ENCODE measurements at regions not wholly inside any gene's neighbourhood (a gene's known extent, or its start where the extent isn't known, plus 50 kb on each side); places are given as distances from the start of the nearest gene placed in this dataset.

- DNase-seq, result no peak
These were observed 472.6 kb downstream of the TXNL1 start for GRCh38 chr18:56165601-56166355.

- DNase-seq, result no peak
These were observed 475.8 kb downstream of the TXNL1 start for GRCh38 chr18:56162311-56163265.

GRCh38 chr18:56161566-56162260 is 476.7 kb downstream of the TXNL1 start:
- DNase-seq, result no peak

GRCh38 chr18:56158676-56159075 is 479.7 kb downstream of the TXNL1 start:
- DNase-seq, result no peak

- DNase-seq, result no peak
These were observed 480.9 kb downstream of the TXNL1 start for GRCh38 chr18:56157541-56157940.

- no peak for DNase-seq
These were observed 485.7 kb downstream of the TXNL1 start for GRCh38 chr18:56152551-56153310.

- no peak for DNase-seq
These were observed 490.0 kb downstream of the TXNL1 start for GRCh38 chr18:56148373-56148772.

- DNase-seq, result no peak
These were observed 491.8 kb downstream of the TXNL1 start for GRCh38 chr18:56146565-56146964.

GRCh38 chr18:56142001-56142400 is 496.4 kb downstream of the TXNL1 start:
- DNase-seq, result no peak

GRCh38 chr18:56139792-56140254 is 498.6 kb downstream of the TXNL1 start:
- DNase-seq, result no peak

- no peak for DNase-seq
These were observed 499.0 kb downstream of the TXNL1 start for GRCh38 chr18:56139372-56139771.

- DNase-seq, result no peak
These were observed 502.3 kb downstream of the TXNL1 start for GRCh38 chr18:56136105-56136504.

- no peak for DNase-seq
These were observed 507.9 kb downstream of the TXNL1 start for GRCh38 chr18:56130481-56130880.

GRCh38 chr18:56128153-56128791 is 510.1 kb downstream of the TXNL1 start:
- no peak for DNase-seq

- no peak for DNase-seq
These were observed 510.9 kb downstream of the TXNL1 start for GRCh38 chr18:56127322-56128099.

GRCh38 chr18:56124186-56124585 is 514.2 kb downstream of the TXNL1 start:
- DNase-seq, result no peak

GRCh38 chr18:56121669-56122068 is 516.7 kb downstream of the TXNL1 start:
- no peak for DNase-seq

- no peak for DNase-seq
These were observed 517.6 kb downstream of the TXNL1 start for GRCh38 chr18:56120782-56121181.

- no peak for DNase-seq
These were observed 518.7 kb downstream of the TXNL1 start for GRCh38 chr18:56119681-56120080.

- peak; percentile 3 for DNase-seq
These were observed 520.0 kb downstream of the TXNL1 start for GRCh38 chr18:56118422-56118821.
